Sciatic nerve (tissue), 2 donors: ENCODE measurements at regions not wholly inside any gene's neighbourhood (a gene's known extent, or its start where the extent isn't known, plus 50 kb on each side); places are given as distances from the start of the nearest gene placed in this dataset.

ENCODE experiments used
- ATAC-seq: fragments of 200-7000 bp; cut with Tn5 transposase; one replicate; pipeline ENCODE4 v1.9.1; 2020; ENCODE audit warnings: mild to moderate bottlenecking, moderate library complexity
- DNase-seq: peaks from one replicate; pipeline ENCODE4 v3.0.0-alpha.2; 2020; ENCODE audit warnings: low spot score
- intact Hi-C: fragments of 100-400 bp; cut with DNase I; formaldehyde crosslinking; loops from one replicate; pipeline ENCODE4 v1.14.2; 2022
- donor health status: DM: no; HTN: no; CAD: no.
- donor health status: DM: no; HTN: no; CAD: no.

- intact Hi-C loops, result no loop called here
- no peak for ATAC-seq
- DNase-seq, result no peak
These were observed 425.9 kb downstream of the TMA16 start for GRCh38 chr4:163920426-163920825.

- intact Hi-C loops, result no loop called here
- ATAC-seq, result no peak
- no peak for DNase-seq
These were observed 427.8 kb downstream of the TMA16 start for GRCh38 chr4:163922302-163922701.

GRCh38 chr4:163923092-163923491, 428.6 kb downstream of the TMA16 start:
- intact Hi-C loops, result no loop called here
- ATAC-seq (no peak), DNase-seq (no peak)

GRCh38 chr4:163930086-163930485, 435.6 kb downstream of the TMA16 start:
- no peak for DNase-seq
- ATAC-seq, result no peak
- intact Hi-C loops, result no loop called here

GRCh38 chr4:163932504-163932903, 438.0 kb downstream of the TMA16 start:
- DNase-seq (no peak), ATAC-seq (no peak)
- intact Hi-C loops, result no loop called here

- ATAC-seq (no peak), DNase-seq (no peak)
- intact Hi-C loops, result no loop called here
These were observed 445.1 kb downstream of the TMA16 start for GRCh38 chr4:163939597-163939996.

GRCh38 chr4:163941221-163941905, 446.9 kb downstream of the TMA16 start:
- DNase-seq (no peak), ATAC-seq (no peak)
- intact Hi-C loops, result no loop called here

GRCh38 chr4:163948920-163949455, 454.5 kb downstream of the TMA16 start:
- intact Hi-C loops, result no loop called here
- ATAC-seq (peak; percentile 22), DNase-seq (no peak)

GRCh38 chr4:163949976-163950601, 455.6 kb downstream of the TMA16 start:
- peak; percentile 37 for DNase-seq
- intact Hi-C loops, result no loop called here
- ATAC-seq, result peak; percentile 20

- intact Hi-C loops, result no loop called here
- DNase-seq (no peak), ATAC-seq (no peak)
These were observed 460.8 kb downstream of the TMA16 start for GRCh38 chr4:163955288-163955687.

- no peak for ATAC-seq
- intact Hi-C loops, result no loop called here
- no peak for DNase-seq
These were observed 464.3 kb downstream of the TMA16 start for GRCh38 chr4:163958751-163959150.

- intact Hi-C loops, result no loop called here
These were observed 465.4 kb downstream of the TMA16 start for GRCh38 chr4:163959932-163960331.

GRCh38 chr4:163966612-163967011, 472.1 kb downstream of the TMA16 start:
- no peak for DNase-seq
- intact Hi-C loops, result no loop called here
- no peak for ATAC-seq

More at GRCh38 chr4:163959932-163960331, 465.4 kb downstream of the TMA16 start:
- DNase-seq, result no peak
- no peak for ATAC-seq

GRCh38 chr4:163967263-163967662, 472.8 kb downstream of the TMA16 start:
- intact Hi-C loops, result no loop called here
- ATAC-seq (no peak), DNase-seq (no peak)

GRCh38 chr4:163967710-163968109, 473.2 kb downstream of the TMA16 start:
- ATAC-seq, result no peak
- no peak for DNase-seq
- intact Hi-C loops, result no loop called here

- intact Hi-C loops, result no loop called here
- no peak for ATAC-seq
- no peak for DNase-seq
These were observed 474.8 kb downstream of the TMA16 start for GRCh38 chr4:163969291-163969690.

GRCh38 chr4:163976588-163976987, 482.1 kb downstream of the TMA16 start:
- ATAC-seq, result no peak
- intact Hi-C loops, result no loop called here

GRCh38 chr4:163988391-163988790, 493.9 kb downstream of the TMA16 start:
- intact Hi-C loops, result no loop called here
- ATAC-seq, result no peak
- DNase-seq, result no peak

More at GRCh38 chr4:163976588-163976987, 482.1 kb downstream of the TMA16 start:
- DNase-seq, result no peak

GRCh38 chr4:163988865-163989264, 494.4 kb downstream of the TMA16 start:
- DNase-seq (no peak), ATAC-seq (no peak)
- intact Hi-C loops, result no loop called here

- DNase-seq (no peak), ATAC-seq (no peak)
- intact Hi-C loops, result no loop called here
These were observed 496.9 kb downstream of the TMA16 start for GRCh38 chr4:163991298-163991865.
